D721Med (cell line): ENCODE measurements at regions not wholly inside any gene's neighbourhood (a gene's known extent, or its start where the extent isn't known, plus 50 kb on each side); places are given as distances from the start of the nearest gene placed in this dataset.

Source experiments
- DNase-seq: peaks from one replicate; pipeline ENCODE4 v3.0.0; 2011; ENCODE audit warnings: low spot score; ENCODE audit not compliant: insufficient read length
- FAIRE-seq: peaks from 2 replicates; lab custom pipeline; 2011; peaks lifted over from hg19 to GRCh38; lab: Jason Lieb, UNC
- CTCF ChIP-seq: IDR thresholded peaks from 2 replicates; pipeline ENCODE4 v1.5.1; 2012; ENCODE audit warnings: mild to moderate bottlenecking, control low read depth; ENCODE audit not compliant: insufficient read depth; ENCODE audit errors: missing control alignments

- DNase-seq (no peak), FAIRE-seq (no peak)
- TF ChIP-seq CTCF = no peak
These were observed 117.4 kb upstream of the DLX2 start for GRCh38 chr2:172220121-172220520.

GRCh38 chr2:172223601-172224054 lies 120.9 kb upstream of the DLX2 start:
- TF ChIP-seq CTCF = no peak
- DNase-seq (no peak), FAIRE-seq (no peak)

GRCh38 chr2:172225786-172226185 lies 123.1 kb upstream of the DLX2 start:
- TF ChIP-seq CTCF = no peak
- FAIRE-seq = no peak
- no peak for DNase-seq

- FAIRE-seq (no peak), DNase-seq (no peak)
- TF ChIP-seq CTCF = no peak
These were observed 123.8 kb upstream of the DLX2 start for GRCh38 chr2:172226244-172227061.

GRCh38 chr2:172227719-172228118 lies 125.0 kb upstream of the DLX2 start:
- FAIRE-seq = no peak

GRCh38 chr2:172228177-172228808 lies 125.6 kb upstream of the DLX2 start:
- FAIRE-seq = no peak
- DNase-seq = no peak
- TF ChIP-seq CTCF = no peak

More at GRCh38 chr2:172227719-172228118, 125.0 kb upstream of the DLX2 start:
- TF ChIP-seq CTCF = no peak
- no peak for DNase-seq

- no peak for DNase-seq
- TF ChIP-seq CTCF = no peak
- FAIRE-seq = no peak
These were observed 126.4 kb upstream of the DLX2 start for GRCh38 chr2:172229125-172229524.
